ENCODE measurements at regions not wholly inside any gene's neighbourhood (a gene's known extent, or its start where the extent isn't known, plus 50 kb on each side); places are given as distances from the start of the nearest gene placed in this dataset.

- ChIA-PET CTCF (ENCODE audit: low intra/inter-chr PET ratio) (no interaction called here), POLR2A (no interaction called here)
- H3K79me2 ChIP-seq (ENCODE audit: control insufficient read depth, insufficient read depth, low read length): no peaks in the 10 kb centered on the region
- no peak overlapping the region for H3K4me3 ChIP-seq
- no TSS peak for BruUV-seq (replicated peaks)
- peaks cover 2 to 31% of the 10 kb centered on the region in 2 experiments; a peak in 4 of 5 replicates for H3K27me3 ChIP-seq (ENCODE audit: control insufficient read depth in 2 of 2, insufficient read depth in 2 of 2, low read length in 2 of 2)
- H3K9ac ChIP-seq (ENCODE audit: insufficient read depth in 1 of 2, low read depth in 2 of 2, low read length in 2 of 2): no peak overlapping the region
- in situ Hi-C loops (cut with MboI) (no loop called here), intact Hi-C loops (cut with micrococcal nuclease) (no loop called here)
- 2% methylated on average over 8 of the region's 8 CpGs for WGBS (ENCODE audit: insufficient coverage, low coverage, missing lambda C conversion rate)
- no peak overlapping the region for H3K27ac ChIP-seq (ENCODE audit: extremely low read depth, low read depth, low read length)
- no peak for ATAC-seq
- no peak overlapping the region for H3K4me2 ChIP-seq (ENCODE audit: insufficient read depth, low read length)
- FAIRE-seq: no peak
- no peak for TF ChIP-seq SP2 (IDR thresholded peaks at IDR 0.05; ENCODE audit: extremely low read depth, low read depth, low read length, poor library complexity, severe bottlenecking)
- TF ChIP-seq ZNF76 (CRISPR knock-in tag; IDR thresholded peaks at IDR 0.05; ENCODE audit: borderline replicate concordance): no peak
- TF ChIP-seq TAF7 (tag; IDR thresholded peaks at IDR 0.05): no peak
- TF ChIP-seq CBX1 (IDR thresholded peaks at IDR 0.05; ENCODE audit: low read depth): no peak
- TF ChIP-seq, protein P1, sequence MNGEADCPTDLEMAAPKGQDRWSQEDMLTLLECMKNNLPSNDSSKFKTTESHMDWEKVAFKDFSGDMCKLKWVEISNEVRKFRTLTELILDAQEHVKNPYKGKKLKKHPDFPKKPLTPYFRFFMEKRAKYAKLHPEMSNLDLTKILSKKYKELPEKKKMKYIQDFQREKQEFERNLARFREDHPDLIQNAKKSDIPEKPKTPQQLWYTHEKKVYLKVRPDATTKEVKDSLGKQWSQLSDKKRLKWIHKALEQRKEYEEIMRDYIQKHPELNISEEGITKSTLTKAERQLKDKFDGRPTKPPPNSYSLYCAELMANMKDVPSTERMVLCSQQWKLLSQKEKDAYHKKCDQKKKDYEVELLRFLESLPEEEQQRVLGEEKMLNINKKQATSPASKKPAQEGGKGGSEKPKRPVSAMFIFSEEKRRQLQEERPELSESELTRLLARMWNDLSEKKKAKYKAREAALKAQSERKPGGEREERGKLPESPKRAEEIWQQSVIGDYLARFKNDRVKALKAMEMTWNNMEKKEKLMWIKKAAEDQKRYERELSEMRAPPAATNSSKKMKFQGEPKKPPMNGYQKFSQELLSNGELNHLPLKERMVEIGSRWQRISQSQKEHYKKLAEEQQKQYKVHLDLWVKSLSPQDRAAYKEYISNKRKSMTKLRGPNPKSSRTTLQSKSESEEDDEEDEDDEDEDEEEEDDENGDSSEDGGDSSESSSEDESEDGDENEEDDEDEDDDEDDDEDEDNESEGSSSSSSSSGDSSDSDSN (IDR thresholded peaks at IDR 0.05; ENCODE audit: borderline replicate concordance in 1 of 2, low read depth in 2 of 2, low read length in 2 of 2): no peak
- no peak for TF ChIP-seq SOX6 (IDR thresholded peaks at IDR 0.05)
- no peak for TF ChIP-seq CAMTA2 (CRISPR knock-in tag; conservative IDR thresholded peaks at IDR 0.05)
- no peak for TF ChIP-seq CCNT2 (IDR thresholded peaks at IDR 0.05; ENCODE audit: borderline replicate concordance, extremely low read depth, insufficient read length, low read depth, low read length)
- TF ChIP-seq ARID1B (IDR thresholded peaks at IDR 0.05): no peak
- TF ChIP-seq ZBTB7A (IDR thresholded peaks at IDR 0.05; ENCODE audit: borderline replicate concordance, control insufficient read depth, low read depth, low read length): no peak
- TF ChIP-seq ELF2 (CRISPR knock-in tag; IDR thresholded peaks at IDR 0.05): no peak
- no peak for TF ChIP-seq ZNF639 (CRISPR knock-in tag; conservative IDR thresholded peaks at IDR 0.05 in 1 of 2, IDR thresholded peaks at IDR 0.05 in 1 of 2)
- TF ChIP-seq RBFOX2 (IDR thresholded peaks at IDR 0.05; ENCODE audit: low read depth, low read length): no peak
- no peak for TF ChIP-seq ARNT (IDR thresholded peaks at IDR 0.05)
- no peak for TF ChIP-seq FOXJ3 (CRISPR knock-in tag; IDR thresholded peaks at IDR 0.05)
- TF ChIP-seq ILF3 (IDR thresholded peaks at IDR 0.05; ENCODE audit: borderline replicate concordance): no peak
- H2AFZ ChIP-seq (ENCODE audit: low read depth, low read length): no peak overlapping the region
- no peaks in the 10 kb centered on the region for H3K9me3 ChIP-seq (replicated peaks; ENCODE audit: control insufficient read depth, insufficient read depth, low read depth, low read length)
- no peaks in the 10 kb centered on the region for H3K4me1 ChIP-seq (replicated peaks in 1 of 2; ENCODE audit: control insufficient read depth in 2 of 2, insufficient read depth in 2 of 2, low read length in 2 of 2)
- H4K20me1 ChIP-seq (replicated peaks; ENCODE audit: control insufficient read depth, insufficient read depth, low read length): no peaks in the 10 kb centered on the region; the same call in 1 of the 2 replicates
- H3K9me1 ChIP-seq (ENCODE audit: control insufficient read depth, insufficient read depth, low read length): no peaks in the 10 kb centered on the region
- no peaks in the 10 kb centered on the region for H3K36me3 ChIP-seq (ENCODE audit: control insufficient read depth, insufficient read depth, low read length)
- DNase-seq (ENCODE audit: extremely low read depth in 1 of 4, low spot score in 3 of 4): no peak
Observed at GRCh38 chr10:29874606-29875269, 184.6 kb downstream of the JCAD start.

All from K562 (cell line).